LNCAP (cell line): ENCODE measurements at regions not wholly inside any gene's neighbourhood (a gene's known extent, or its start where the extent isn't known, plus 50 kb on each side); places are given as distances from the start of the nearest gene placed in this dataset.

Experiments
- CTCF ChIP-seq: fragments of 450-650 bp; IDR thresholded peaks from 2 replicates; pipeline ENCODE4 v1.5.1; 2017; ENCODE audit warnings: mild to moderate bottlenecking

- TF ChIP-seq CTCF: no peak
Measured at GRCh38 chr2:194730266-194730665, 926.8 kb upstream of the SLC39A10 start.

GRCh38 chr2:194725169-194725568 lies 931.9 kb upstream of the SLC39A10 start:
- no peak for TF ChIP-seq CTCF

GRCh38 chr2:194723446-194723845 lies 933.6 kb upstream of the SLC39A10 start:
- TF ChIP-seq CTCF: no peak

GRCh38 chr2:194721227-194721626 lies 935.8 kb upstream of the SLC39A10 start:
- TF ChIP-seq CTCF: no peak

- no peak for TF ChIP-seq CTCF
Measured at GRCh38 chr2:194720462-194720861, 936.6 kb upstream of the SLC39A10 start.

- TF ChIP-seq CTCF: no peak
Measured at GRCh38 chr2:194718881-194719280, 938.1 kb upstream of the SLC39A10 start.

- no peak for TF ChIP-seq CTCF
Measured at GRCh38 chr2:194714541-194714940, 942.5 kb upstream of the SLC39A10 start.

- TF ChIP-seq CTCF: no peak
Measured at GRCh38 chr2:194709840-194710239, 947.2 kb upstream of the SLC39A10 start.
